Erythroblast (primary cell): ENCODE measurements at regions not wholly inside any gene's neighbourhood (a gene's known extent, or its start where the extent isn't known, plus 50 kb on each side); places are given as distances from the start of the nearest gene placed in this dataset.

Experiments
- GATA1 ChIP-seq: IDR thresholded peaks from 2 replicates; pipeline ENCODE4 v1.6.1; 2011; ENCODE audit warnings: low read depth, mild to moderate bottlenecking, control low read depth, low read length, moderate library complexity
- POLR2A ChIP-seq: IDR thresholded peaks from 2 replicates; pipeline ENCODE4 v1.6.1; 2011; ENCODE audit warnings: mild to moderate bottlenecking, low read length

GRCh38 chr3:144096016-144096415 is 124.4 kb downstream of the DIPK2A start:
- TF ChIP-seq POLR2A (no peak), GATA1 (no peak)
